Activated T-helper 2 cell treated with anti-CD3 and anti-CD28 coated beads, Interferon-gamma antibody, Interleukin-2, Interleukin-4, amounts not matched to agents 10 μg/mL and 5 μg/mL and 100 μg/mL, durations not matched to agents 14 hours and 24 hours and 36 hours (primary cell): ENCODE measurements at regions not wholly inside any gene's neighbourhood (a gene's known extent, or its start where the extent isn't known, plus 50 kb on each side); places are given as distances from the start of the nearest gene placed in this dataset.

Experiments
- DNase-seq: peaks from one replicate; pipeline ENCODE4 v3.0.0; 2021; ENCODE audit warnings: low spot score
- H3K27ac Mint-ChIP-seq: one replicate; pipeline ENCODE4 v1.8.0; 2021; ENCODE audit warnings: mixed read lengths
- H3K27me3 Mint-ChIP-seq: one replicate; pipeline ENCODE4 v1.8.0; 2021; ENCODE audit warnings: low read depth, mixed read lengths
- H3K36me3 Mint-ChIP-seq: one replicate; pipeline ENCODE4 v1.8.0; 2021; ENCODE audit warnings: low read depth, mixed read lengths
- H3K4me1 Mint-ChIP-seq: one replicate; pipeline ENCODE4 v1.8.0; 2021; ENCODE audit warnings: low read depth, mixed read lengths
- H3K4me3 Mint-ChIP-seq: one replicate; pipeline ENCODE4 v1.8.0; 2021; ENCODE audit warnings: low read depth, mild to moderate bottlenecking, moderate library complexity, mixed read lengths
- H3K9me3 Mint-ChIP-seq: one replicate; pipeline ENCODE4 v1.8.0; 2021; ENCODE audit warnings: mixed read lengths
- intact Hi-C: fragments of 100-400 bp; cut with micrococcal nuclease; formaldehyde crosslinking; loops from one replicate; pipeline ENCODE4 v1.15.1; 2023

DNA sequence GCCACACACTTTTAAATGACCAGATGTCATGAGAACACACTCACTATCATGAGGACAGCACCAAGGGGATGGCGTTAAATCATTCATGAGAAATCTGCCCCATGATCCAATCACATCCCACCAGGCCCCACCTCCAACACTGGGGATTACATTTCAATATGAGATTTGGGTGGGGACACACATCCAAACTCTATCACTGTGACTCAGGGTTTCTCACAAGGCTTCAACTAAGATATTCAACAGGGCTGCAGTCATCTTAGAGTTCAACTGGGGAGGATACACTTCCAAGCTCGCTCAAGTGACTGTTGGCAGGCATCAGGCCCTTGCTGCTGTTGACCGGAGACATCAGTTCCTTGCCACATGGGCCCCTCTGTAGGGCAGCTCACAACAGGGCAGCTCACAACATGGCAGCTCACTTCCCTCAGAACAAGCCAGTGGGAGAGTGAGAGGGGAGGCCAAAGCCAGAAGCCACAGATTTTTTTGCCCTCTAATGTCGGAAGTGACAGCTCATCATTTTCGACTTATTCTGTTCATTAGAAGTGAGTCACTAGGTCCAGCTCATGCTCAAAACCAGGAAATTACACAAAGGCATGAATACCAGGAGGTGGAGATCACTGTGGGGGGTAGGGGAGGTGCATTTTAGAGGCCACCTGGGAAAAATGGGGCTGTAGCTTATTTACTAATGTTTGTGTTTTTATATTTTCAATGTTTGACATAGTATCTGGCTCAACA lies 50.8 kb upstream of the PTHLH start:
- Mint-ChIP-seq H3K9me3 (no peaks in the 10 kb centered on the region), H3K4me3 (no peak overlapping the region), H3K4me1 (no peaks in the 10 kb centered on the region), H3K27ac (no peak overlapping the region), H3K27me3 (no peaks in the 10 kb centered on the region), H3K36me3 (no peaks in the 10 kb centered on the region)
- no peak for DNase-seq
- intact Hi-C loops = no loop called here

DNA sequence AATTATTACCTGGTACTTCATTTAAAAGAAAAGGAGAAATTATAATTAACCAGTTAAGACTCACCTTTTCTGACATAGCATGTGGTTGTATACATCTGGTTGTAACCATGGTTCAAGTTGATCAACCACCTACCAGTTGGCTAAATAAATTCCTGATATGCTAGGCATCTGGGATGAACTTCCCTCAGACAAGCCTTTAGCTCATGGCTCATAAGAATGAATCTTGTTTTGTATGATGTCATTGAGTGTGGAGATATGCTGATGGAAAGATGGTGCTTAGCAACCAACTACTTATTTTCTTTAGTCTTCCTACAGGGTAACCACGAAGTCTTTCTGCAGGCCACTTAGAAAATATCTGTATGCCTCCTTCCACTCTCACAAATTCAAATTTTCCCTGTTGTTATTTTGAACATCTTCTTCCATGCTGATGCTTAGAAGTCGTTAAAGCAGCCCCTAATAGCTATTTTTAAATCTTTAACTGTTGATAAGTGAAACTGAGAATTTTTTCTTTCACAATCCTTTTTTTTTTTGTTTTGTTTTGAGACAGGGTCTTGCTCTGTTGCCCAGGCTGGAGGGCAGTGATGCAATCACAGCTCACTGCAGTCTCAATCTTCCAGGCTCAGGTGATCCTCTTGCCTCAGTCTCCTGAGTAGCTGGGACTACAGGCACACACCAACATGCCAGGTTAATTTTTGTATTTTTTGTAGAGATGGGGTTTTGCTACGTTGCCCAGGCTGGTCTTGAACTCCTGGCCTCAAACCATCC lies 51.9 kb upstream of the PTHLH start:
- no peaks in the 10 kb centered on the region for H3K36me3 Mint-ChIP-seq
- no peaks in the 10 kb centered on the region for H3K4me1 Mint-ChIP-seq
- intact Hi-C loops = no loop called here
- H3K27me3 Mint-ChIP-seq = no peaks in the 10 kb centered on the region
- DNase-seq = no peak
- no peak overlapping the region for H3K27ac Mint-ChIP-seq
- H3K4me3 Mint-ChIP-seq = no peak overlapping the region
- H3K9me3 Mint-ChIP-seq = no peaks in the 10 kb centered on the region

DNA sequence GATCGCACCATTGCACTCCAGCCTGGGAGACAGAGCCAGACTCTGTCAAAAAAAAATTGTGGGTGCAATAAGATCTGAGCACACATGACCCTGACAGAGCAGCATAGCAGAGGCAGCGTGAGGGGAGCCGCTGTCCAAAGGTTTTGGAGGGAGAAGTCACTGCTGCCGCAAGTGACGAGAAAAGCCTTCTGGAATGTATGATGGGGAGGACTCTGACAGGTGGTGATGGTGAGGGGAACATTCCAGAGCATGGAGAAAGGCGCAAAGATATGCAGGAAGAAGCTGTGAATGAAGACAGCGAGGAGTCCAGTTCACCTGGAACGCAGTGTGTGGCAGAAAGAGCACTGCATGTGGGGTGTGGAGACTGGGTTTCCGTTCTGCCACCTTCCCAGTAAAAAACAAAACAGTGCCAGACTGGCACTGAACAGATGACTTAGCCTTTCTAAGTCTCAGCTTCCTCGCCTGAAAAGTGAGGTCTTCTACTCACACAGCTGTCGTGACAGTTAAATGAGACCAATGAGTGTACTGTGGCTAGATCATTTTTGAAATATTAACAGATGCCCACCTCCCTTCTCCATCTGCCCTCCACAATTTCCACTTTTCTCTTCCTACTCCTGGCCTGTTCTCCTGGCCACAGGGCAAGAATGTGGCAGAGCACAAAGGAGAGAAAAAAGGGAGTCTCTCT lies 53.4 kb upstream of the PTHLH start:
- H3K4me3 Mint-ChIP-seq = no peak overlapping the region
- intact Hi-C loops = no loop called here
- H3K27me3 Mint-ChIP-seq = no peaks in the 10 kb centered on the region
- no peak for DNase-seq
- H3K9me3 Mint-ChIP-seq = no peaks in the 10 kb centered on the region
- no peaks in the 10 kb centered on the region for H3K4me1 Mint-ChIP-seq
- no peaks in the 10 kb centered on the region for H3K36me3 Mint-ChIP-seq
- H3K27ac Mint-ChIP-seq = no peak overlapping the region

DNA sequence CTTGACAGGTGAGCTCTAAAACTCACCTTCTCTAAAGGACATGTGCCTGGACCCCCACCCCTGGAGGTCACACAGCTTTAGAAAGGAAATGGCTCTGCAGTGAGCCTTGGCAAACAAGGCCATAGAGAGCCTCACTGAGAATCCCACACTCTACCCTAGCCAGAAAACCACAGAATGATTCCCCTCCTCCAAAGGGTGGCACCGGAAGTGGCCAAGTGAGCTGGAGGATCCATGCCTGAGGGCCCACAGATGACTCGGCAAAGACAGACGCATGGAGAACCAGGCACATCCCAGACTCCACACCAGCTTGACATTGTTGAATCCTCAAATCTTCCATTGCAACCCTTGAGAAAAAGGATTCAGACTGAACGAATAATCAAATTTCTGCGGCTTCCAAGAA lies 54.2 kb upstream of the PTHLH start:
- Mint-ChIP-seq H3K4me1 (no peaks in the 10 kb centered on the region), H3K27ac (no peak overlapping the region), H3K27me3 (no peaks in the 10 kb centered on the region), H3K4me3 (no peak overlapping the region), H3K36me3 (no peaks in the 10 kb centered on the region), H3K9me3 (no peaks in the 10 kb centered on the region)
- DNase-seq = no peak
- intact Hi-C loops = no loop called here

DNA sequence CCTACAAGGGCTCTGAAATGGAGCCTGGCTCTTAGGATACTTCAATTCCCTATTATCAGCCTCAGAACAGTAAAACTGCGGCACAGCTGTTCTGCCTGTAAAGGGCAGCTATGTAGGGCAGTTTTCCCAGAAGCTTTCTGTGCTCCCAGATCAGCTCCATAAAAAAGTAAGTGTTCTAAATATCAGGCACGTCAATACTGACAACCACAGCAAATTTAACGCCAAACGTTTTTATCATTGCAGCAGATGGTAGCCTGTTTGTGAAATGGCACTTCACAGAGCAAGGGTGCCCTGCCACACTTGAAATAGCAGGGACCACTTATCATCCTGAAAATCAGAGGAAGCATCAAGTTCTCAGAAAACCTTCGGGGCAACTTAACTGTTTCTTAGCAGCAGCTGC lies 54.8 kb upstream of the PTHLH start:
- Mint-ChIP-seq H3K27me3 (no peaks in the 10 kb centered on the region), H3K9me3 (no peaks in the 10 kb centered on the region), H3K4me3 (no peak overlapping the region), H3K4me1 (no peaks in the 10 kb centered on the region), H3K27ac (no peak overlapping the region), H3K36me3 (no peaks in the 10 kb centered on the region)
- no peak for DNase-seq
- intact Hi-C loops = no loop called here

DNA sequence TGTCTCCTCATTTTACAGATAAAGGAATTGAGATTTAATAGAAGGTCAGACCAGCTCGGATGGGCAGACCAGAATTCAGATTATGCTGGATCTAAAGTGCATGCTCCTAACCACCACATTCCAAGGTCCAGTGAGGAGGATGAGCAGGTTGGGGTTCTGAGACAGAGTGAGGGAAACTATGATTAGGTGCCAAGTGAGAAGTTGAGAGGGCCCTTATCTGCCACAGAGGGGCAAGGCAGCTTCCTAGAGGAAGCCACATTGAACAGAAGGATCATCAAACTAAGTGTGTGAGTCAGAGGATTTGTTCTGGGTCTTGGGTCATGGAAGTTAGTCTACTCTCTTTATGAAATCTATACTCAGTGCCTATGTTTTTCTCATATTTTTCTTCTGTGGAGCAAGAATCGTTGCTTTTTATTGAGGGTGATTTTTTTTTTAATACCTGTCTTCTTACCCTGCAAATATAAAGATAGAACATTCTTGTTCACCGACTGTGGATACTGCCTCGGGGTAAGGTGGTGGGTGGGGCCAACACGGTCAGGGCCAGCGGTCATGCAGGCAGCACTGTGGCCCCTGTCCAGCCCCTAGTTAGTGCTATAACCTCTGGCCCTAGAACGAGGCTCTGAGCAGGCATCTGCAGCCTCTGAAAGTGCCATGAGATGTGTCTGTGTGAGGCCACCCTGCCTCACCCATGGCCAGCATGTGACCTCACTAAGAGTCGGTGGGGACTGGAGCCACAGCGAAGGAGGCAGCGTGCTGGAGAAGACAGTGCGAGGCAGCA lies 55.6 kb upstream of the PTHLH start:
- H3K27me3 Mint-ChIP-seq = no peaks in the 10 kb centered on the region
- intact Hi-C loops = no loop called here
- no peaks in the 10 kb centered on the region for H3K9me3 Mint-ChIP-seq
- no peak overlapping the region for H3K4me3 Mint-ChIP-seq
- DNase-seq = no peak
- H3K36me3 Mint-ChIP-seq = no peaks in the 10 kb centered on the region
- H3K27ac Mint-ChIP-seq = no peak overlapping the region
- H3K4me1 Mint-ChIP-seq = no peaks in the 10 kb centered on the region

DNA sequence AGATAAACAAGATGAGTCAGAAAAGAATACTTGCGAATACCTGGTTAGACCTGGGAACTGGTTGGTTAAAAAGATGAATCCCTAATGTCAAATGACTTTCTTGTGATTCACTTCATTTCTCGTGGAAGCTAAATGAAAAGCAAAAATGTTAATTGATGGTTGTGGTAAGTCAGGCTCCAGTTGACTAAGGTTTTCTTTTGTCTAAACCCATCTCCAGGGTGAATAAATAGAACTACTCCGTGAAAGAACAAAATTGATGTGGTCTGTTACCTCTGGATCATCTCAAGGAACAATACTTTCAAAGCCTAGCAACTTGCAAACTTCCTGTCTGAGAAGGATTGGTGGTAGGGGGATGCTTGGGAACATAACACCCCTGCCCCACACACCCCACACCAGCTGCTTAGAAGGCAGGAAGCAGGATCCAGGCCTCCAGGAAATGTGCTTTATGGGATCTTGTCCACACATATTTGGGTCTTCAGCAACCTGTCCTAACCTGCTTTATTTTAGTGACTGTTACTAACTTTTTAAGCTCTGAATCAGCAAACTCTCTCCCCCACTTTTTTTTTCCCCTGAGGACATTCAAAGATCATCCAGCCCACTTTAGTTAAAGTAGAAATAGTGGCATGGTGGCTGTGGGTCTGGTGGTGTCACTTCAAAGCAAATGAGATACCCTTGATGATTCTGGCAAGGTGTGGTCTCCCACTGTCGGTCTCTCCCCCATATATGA lies 60.4 kb upstream of the PTHLH start:
- intact Hi-C loops = no loop called here
- Mint-ChIP-seq H3K36me3 (no peaks in the 10 kb centered on the region), H3K27me3 (no peaks in the 10 kb centered on the region), H3K9me3 (no peaks in the 10 kb centered on the region), H3K4me3 (no peak overlapping the region), H3K27ac (no peak overlapping the region), H3K4me1 (no peaks in the 10 kb centered on the region)
- DNase-seq = no peak

DNA sequence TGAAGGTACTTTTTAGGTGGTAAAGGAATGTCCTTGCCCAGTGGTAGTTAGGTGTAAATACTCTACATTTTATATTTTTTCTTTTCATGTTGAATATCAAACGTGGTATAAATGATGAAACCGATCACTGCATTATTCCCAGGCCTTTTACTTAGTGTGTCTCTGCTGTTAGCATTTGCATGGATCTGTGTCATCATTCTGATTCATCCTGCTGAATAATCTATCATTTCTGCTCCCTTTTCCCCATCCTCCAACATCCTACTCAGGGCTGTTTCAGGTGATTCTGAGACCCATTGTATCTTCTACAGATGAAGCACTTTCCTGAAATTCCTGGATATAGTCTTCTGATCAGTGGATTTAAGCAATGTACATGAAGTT lies 61.0 kb upstream of the PTHLH start:
- Mint-ChIP-seq H3K9me3 (no peaks in the 10 kb centered on the region), H3K4me3 (no peak overlapping the region), H3K36me3 (no peaks in the 10 kb centered on the region), H3K27ac (no peak overlapping the region), H3K4me1 (no peaks in the 10 kb centered on the region), H3K27me3 (no peaks in the 10 kb centered on the region)
- no peak for DNase-seq
- intact Hi-C loops = no loop called here

DNA sequence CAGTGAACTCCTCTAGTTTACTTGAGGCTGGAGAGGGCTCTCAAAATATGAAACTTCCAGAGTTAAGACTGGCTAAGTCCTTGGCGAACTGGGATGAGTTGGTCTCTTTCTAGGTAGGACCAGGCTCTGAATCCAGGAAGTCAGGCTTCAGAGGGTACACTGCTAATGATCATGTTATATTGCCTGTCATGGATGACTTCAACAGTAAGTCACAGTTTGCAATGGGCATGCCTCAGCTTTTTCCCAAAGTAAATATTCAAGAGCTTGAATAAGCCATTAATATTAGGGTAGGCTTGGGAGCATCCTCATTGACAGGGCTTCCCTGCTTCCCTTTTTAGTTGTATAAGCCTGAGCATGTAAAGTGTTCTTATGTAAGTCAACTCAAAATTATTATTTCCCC lies 61.7 kb upstream of the PTHLH start:
- Mint-ChIP-seq H3K27ac (no peak overlapping the region), H3K9me3 (no peaks in the 10 kb centered on the region), H3K36me3 (no peaks in the 10 kb centered on the region), H3K4me1 (no peaks in the 10 kb centered on the region), H3K27me3 (no peaks in the 10 kb centered on the region), H3K4me3 (no peak overlapping the region)
- intact Hi-C loops = no loop called here
- DNase-seq = no peak

DNA sequence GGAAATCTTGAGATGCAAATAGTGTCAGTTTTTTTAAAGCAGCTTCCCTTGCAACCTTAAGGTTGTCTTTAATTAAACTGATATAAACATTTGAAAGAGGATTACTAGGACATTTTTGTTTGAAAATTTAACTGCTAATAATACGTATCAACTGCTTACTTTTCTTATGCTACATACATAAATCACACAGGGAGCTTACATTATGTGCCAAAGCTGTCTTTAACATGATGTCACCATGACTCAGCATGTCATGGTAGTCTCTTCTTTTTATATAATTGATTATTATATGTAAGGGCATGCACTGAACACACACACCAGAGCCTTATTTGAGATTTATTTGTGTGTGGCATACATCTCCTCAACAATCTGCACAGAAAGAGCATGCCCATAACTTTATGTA lies 63.0 kb upstream of the PTHLH start:
- H3K4me3 Mint-ChIP-seq = no peak overlapping the region

DNA sequence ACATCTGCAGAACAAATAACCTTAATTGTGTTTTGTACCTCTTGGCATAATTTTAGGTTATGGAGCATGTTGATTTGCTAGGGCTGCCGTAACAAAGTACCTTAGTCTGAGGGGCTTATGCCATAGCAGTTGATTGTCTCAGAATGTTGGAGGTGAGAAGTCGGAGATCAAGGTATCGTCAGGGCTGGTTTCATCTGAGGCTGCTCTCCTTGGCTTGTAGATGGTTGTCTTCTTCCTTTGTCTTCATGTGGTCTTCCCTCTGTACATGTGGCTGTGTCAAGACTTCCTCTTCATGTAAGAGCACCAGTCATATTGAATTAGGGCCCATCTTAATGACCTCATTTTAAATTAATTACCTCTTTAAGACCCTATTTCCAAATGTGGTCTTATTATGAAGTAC lies 64.4 kb upstream of the PTHLH start:
- H3K4me1 Mint-ChIP-seq = no peaks in the 10 kb centered on the region
- H3K36me3 Mint-ChIP-seq = no peaks in the 10 kb centered on the region
- no peak overlapping the region for H3K4me3 Mint-ChIP-seq
- H3K27me3 Mint-ChIP-seq = no peaks in the 10 kb centered on the region
- DNase-seq = no peak
- H3K27ac Mint-ChIP-seq = no peak overlapping the region
- no peaks in the 10 kb centered on the region for H3K9me3 Mint-ChIP-seq
- intact Hi-C loops = no loop called here

More for the DNA sequence above, 63.0 kb upstream of the PTHLH start:
- H3K9me3 Mint-ChIP-seq = no peaks in the 10 kb centered on the region
- no peaks in the 10 kb centered on the region for H3K36me3 Mint-ChIP-seq
- H3K4me1 Mint-ChIP-seq = no peaks in the 10 kb centered on the region
- intact Hi-C loops = no loop called here
- H3K27me3 Mint-ChIP-seq = no peaks in the 10 kb centered on the region
- no peak overlapping the region for H3K27ac Mint-ChIP-seq
- no peak for DNase-seq

DNA sequence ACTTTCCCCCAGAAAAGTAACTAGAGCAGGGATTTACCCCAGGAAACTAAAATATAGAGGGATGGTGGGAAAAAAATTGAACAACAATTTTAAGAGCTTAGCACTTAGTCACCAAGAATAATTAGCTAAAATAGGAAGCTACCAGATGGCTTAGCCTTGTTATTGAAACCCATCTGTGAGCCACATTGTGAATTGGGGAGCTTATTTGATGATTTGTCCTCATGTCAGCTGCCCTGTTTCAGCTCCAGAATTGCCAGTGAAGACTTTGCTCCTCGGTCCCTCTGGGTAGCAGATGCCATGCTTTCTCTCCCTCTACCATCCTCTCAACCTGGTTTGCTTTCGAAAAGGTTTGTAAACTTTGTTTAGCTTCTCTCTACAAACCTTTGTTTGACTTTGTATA lies 67.7 kb upstream of the PTHLH start:
- Mint-ChIP-seq H3K4me1 (no peaks in the 10 kb centered on the region), H3K27ac (no peak overlapping the region), H3K36me3 (no peaks in the 10 kb centered on the region)

More for the DNA sequence above, 67.7 kb upstream of the PTHLH start:
- Mint-ChIP-seq H3K4me3 (no peak overlapping the region), H3K27me3 (no peaks in the 10 kb centered on the region), H3K9me3 (no peaks in the 10 kb centered on the region)
- intact Hi-C loops = no loop called here
- DNase-seq = no peak
